Dermis microvascular lymphatic vessel endothelial cell (primary cell): ENCODE measurements at regions not wholly inside any gene's neighbourhood (a gene's known extent, or its start where the extent isn't known, plus 50 kb on each side); places are given as distances from the start of the nearest gene placed in this dataset.
"Not testable (repeated sequence)": the region's sequence is repeated elsewhere in the genome, so short reads cannot be mapped to it uniquely, and the experiment has no call there.

Source experiments
- DNase-seq, 2 donors: peaks; one replicate each; pipeline versions ENCODE4 v3.0.0 to v3.0.0-alpha.2; 2010; ENCODE audit warnings: low read depth in 2 of 2

GRCh38 chr6:170198298-170198697 lies 92.6 kb downstream of the DLL1 start:
- DNase-seq: peak in 1 of 2 donors; percentile 5

GRCh38 chr6:170193326-170193821 lies 97.5 kb downstream of the DLL1 start:
- DNase-seq: no peak

- DNase-seq: no peak
These were observed 98.0 kb downstream of the DLL1 start for GRCh38 chr6:170192905-170193304.

- DNase-seq: not testable (repeated sequence)
These were observed 98.8 kb downstream of the DLL1 start for GRCh38 chr6:170192101-170192500.

GRCh38 chr6:170190046-170190445 lies 100.8 kb downstream of the DLL1 start:
- no peak for DNase-seq

- DNase-seq: no peak
These were observed 101.6 kb downstream of the DLL1 start for GRCh38 chr6:170189236-170189635.

GRCh38 chr6:170188571-170189001 lies 102.3 kb downstream of the DLL1 start:
- DNase-seq: no peak

- DNase-seq: no peak
These were observed 103.0 kb downstream of the DLL1 start for GRCh38 chr6:170187669-170188566.

- DNase-seq: no peak
These were observed 103.8 kb downstream of the DLL1 start for GRCh38 chr6:170186941-170187668.

DNA sequence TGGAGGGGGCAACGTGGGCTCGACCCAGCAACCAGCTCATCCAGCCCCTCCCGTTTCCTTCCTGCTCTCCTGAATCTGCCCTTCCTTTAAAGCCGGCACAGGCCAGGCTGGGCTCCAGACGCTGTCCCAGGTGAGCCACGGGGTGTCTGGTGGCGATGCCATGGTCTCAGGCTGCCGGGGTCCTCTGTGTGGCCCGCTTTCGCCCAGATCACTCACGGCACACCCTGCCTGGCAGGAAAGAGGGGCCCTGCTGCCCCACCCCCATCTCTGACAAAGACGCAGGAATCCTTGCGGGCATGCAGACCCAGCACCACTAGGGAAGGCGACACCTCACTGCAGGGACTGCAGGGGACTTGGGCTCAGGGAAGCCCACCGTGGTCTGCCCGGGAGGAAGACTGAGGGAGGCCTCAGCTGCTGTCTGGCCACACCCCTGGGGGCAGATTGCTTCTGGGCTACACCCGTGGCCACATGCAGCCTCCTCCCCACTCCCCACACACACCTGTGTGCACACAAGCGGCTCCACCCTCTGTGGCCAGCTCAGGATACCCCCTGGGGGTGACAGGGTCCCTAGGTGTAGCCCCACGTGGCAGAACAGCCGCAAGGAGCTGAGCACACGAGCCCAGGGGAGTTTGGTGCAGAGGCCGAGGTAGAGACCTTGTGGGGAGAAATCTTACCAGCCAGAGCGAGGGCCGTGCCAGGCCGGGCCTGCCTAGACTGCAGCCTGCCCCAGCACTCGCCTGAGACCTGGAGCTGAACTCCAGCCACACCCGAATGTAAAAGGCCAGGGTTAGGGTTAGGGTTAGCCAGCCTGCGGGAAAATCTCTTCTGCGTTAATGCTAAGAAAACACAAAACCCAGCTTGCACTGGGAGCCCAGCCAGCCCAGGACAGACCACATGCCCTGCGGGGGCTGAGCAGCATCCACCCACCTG lies 104.6 kb downstream of the DLL1 start:
- DNase-seq: no peak

DNA sequence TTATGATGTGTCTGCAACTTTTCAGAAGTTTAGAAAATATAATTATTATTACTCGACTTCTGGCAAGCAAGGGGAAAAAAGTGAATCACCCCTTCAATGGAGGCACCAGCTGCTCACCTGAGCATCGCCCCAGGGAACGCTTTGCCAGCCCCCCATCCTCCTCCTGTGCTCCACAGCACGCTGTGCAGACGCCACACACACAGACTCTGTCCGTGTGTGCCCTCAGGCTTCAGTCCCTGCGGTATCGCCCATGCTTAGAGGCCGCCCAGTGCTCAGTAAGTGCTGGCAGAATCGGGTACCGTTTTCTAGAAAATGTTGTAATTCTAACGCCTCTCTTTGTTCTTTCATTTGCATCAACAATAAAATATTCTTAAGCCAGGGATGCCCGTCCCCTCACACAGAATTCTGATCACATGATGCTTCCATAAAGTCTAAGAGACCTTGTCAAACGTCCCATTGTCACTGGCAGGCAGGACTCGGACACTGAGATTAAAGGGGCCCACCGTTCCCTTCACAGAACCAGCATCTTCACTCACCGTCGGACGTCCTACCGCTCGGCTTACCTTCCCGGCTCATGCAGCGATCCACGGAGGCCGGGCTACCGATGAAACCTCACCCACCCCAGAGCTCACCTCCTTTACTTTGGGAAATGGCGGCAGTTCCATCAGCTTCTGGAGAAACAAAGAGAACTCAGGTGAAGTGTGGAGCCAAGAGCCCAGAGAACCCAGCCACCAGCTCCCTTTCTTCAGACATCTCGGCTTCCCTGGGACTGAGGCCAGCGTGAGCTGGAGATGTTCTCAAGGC lies 105.5 kb downstream of the DLL1 start:
- no peak for DNase-seq

GRCh38 chr6:170184316-170184715 lies 106.6 kb downstream of the DLL1 start:
- DNase-seq: no peak

- DNase-seq: no peak
These were observed 107.4 kb downstream of the DLL1 start for GRCh38 chr6:170183521-170183920.

- DNase-seq: no peak
These were observed 108.1 kb downstream of the DLL1 start for GRCh38 chr6:170182781-170183120.

GRCh38 chr6:170182093-170182780 lies 108.6 kb downstream of the DLL1 start:
- no peak for DNase-seq

DNA sequence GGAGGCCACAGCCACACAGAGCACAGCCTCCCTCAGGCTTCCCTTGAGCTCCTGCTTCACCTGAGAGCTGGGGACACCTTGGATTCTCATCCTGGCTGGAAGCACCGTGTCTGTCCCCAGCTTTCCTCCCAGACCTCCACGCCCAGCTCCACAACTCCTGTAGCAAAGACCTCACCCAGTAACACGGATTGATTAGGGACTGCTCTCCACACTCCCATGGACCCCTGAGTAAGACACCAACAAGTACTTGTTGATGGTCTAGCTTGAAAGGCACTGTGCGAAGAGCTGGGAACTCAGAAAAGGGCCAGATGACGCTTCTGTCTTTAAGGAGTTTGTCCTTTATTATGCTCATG lies 109.6 kb downstream of the DLL1 start:
- no peak for DNase-seq

DNA sequence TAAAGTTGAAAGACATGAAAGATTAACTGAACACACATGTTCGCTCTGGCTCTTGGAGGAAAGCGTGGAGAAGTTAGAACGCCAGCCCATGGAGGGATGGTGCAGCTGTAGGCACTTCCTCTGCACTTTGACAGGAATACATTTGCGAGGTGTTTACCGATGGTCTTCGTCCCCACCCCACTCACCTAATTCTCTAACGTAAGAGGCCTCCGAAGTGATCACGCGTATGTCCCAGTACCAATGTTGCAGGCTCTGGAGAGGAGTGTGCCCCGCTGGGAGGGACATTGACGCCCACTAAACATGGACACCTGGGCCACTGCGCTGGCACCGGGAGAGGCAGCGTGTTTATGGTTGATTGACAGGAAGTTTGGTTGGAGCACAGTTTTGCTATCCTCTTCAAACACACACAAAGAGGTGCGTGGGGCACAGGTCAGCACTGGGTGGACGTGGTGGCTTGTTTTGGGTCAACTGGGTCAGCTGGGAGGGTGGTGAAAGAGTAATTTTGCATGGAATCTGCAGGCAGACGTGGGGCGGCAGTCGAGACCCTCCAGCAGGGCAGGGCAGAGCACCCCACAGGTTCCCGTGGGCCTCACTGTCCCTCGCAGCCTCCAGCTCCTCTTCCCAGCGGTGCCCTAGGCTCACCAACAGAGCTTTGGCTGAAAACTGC lies 110.1 kb downstream of the DLL1 start:
- no peak for DNase-seq

DNA sequence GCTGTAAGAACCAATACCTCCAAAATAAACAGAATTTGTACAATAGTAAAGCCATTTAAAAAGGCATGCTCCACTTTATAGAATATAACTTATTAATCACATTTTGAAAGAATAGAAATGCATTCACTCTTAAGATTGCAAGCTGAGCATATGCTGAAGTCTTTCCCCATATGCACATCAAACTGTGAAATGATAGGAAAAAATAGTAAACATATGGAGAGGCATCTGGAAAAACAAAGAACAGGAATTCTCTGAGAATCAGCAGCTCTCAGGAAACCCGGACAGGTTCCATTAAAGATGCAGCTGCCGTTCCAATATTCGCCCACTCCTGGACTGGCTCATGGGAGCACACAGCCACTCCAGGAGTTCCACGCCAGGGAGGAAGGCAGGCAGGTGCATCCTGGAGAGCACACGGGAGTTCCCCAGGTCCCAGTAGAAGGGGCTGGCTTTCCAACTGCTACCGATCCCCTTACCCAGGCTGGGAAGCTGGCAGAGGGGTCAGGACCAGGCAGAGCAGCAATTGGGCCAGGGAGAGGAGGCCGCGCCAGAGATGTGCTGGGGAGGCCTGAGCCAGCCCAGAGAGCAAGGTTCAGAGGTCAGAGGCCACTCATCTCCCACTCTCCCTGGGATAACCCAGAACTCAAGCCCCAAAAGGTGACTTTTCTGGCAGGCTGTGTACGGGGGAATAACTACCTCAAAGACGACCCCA lies 111.1 kb downstream of the DLL1 start:
- DNase-seq: no peak
